DND-41 (cell line): ENCODE measurements at regions not wholly inside any gene's neighbourhood (a gene's known extent, or its start where the extent isn't known, plus 50 kb on each side); places are given as distances from the start of the nearest gene placed in this dataset.

Source experiments
- ATAC-seq: fragments of 200-7000 bp; cut with Tn5 transposase; 3 replicates; pipeline ENCODE4 v1.9.1; 2021; ENCODE audit warnings: low read depth; ENCODE audit not compliant: insufficient read depth
- DNase-seq: peaks from one replicate; pipeline ENCODE4 v3.0.0-alpha.2; 2020
- H2AFZ ChIP-seq: 2 replicates; pipeline ENCODE4 v1.6.0; 2012; ENCODE audit warnings: low read depth, low read length
- H3K27ac ChIP-seq: 2 replicates; pipeline ENCODE4 v1.5.1; 2012; ENCODE audit warnings: low read length, inconsistent platforms
- H3K27me3 ChIP-seq: fragments of 200-600 bp; sonication (generic); 2 replicates; pipeline ENCODE4 v1.6.0; 2012; ENCODE audit warnings: low read length, mild to moderate bottlenecking, inconsistent platforms; ENCODE audit not compliant: insufficient read depth, poor library complexity
- H3K36me3 ChIP-seq: 2 replicates; pipeline ENCODE4 v1.5.1; 2012; ENCODE audit warnings: low read length, inconsistent platforms; ENCODE audit not compliant: insufficient read depth
- H3K4me1 ChIP-seq: 2 replicates; pipeline ENCODE4 v1.5.1; 2012; ENCODE audit warnings: mild to moderate bottlenecking, low read length; ENCODE audit not compliant: insufficient read depth
- H3K4me2 ChIP-seq: 2 replicates; pipeline ENCODE4 v1.6.0; 2012; ENCODE audit warnings: mild to moderate bottlenecking, moderate library complexity, low read length, inconsistent platforms; ENCODE audit not compliant: insufficient read depth
- H3K4me3 ChIP-seq, 2 experiments: fragments of 200-600 bp in 1 of 2; shearing (Covaris generic) in 1 of 2; 2 replicates each; pipeline ENCODE4 v1.5.1; 2012 to 2016; ENCODE audit warnings: inconsistent platforms in 2 of 2, low read length in 2 of 2, mild to moderate bottlenecking in 2 of 2, low read depth in 1 of 2, moderate library complexity in 1 of 2
- H3K79me2 ChIP-seq: 2 replicates; pipeline ENCODE4 v1.6.0; 2012; ENCODE audit warnings: low read length, inconsistent platforms; ENCODE audit not compliant: insufficient read depth
- H3K9ac ChIP-seq: 2 replicates; pipeline ENCODE4 v1.6.0; 2012; ENCODE audit warnings: low read depth, mild to moderate bottlenecking, inconsistent platforms, low read length, moderate library complexity
- H3K9me3 ChIP-seq: 2 replicates; pipeline ENCODE4 v1.5.1; 2012; ENCODE audit warnings: low read length, moderate library complexity, mild to moderate bottlenecking, inconsistent platforms; ENCODE audit not compliant: insufficient read depth, severe bottlenecking
- H4K20me1 ChIP-seq: 2 replicates; pipeline ENCODE4 v1.6.0; 2012; ENCODE audit warnings: low read length; ENCODE audit not compliant: insufficient read depth
- CTCF ChIP-seq: IDR thresholded peaks from 2 replicates; pipeline ENCODE4 v1.5.1; 2012; ENCODE audit warnings: borderline replicate concordance, low read length, moderate library complexity, mild to moderate bottlenecking; ENCODE audit not compliant: poor library complexity, severe bottlenecking; ENCODE audit errors: extremely low read depth
- EZH2 ChIP-seq: IDR thresholded peaks from 3 replicates; pipeline ENCODE4 v1.6.1; 2012; ENCODE audit warnings: borderline replicate concordance, low read depth, mild to moderate bottlenecking, moderate library complexity, low read length, inconsistent platforms; ENCODE audit not compliant: severe bottlenecking

GRCh38 chr2:49236316-49236715, 82.0 kb upstream of the FSHR start:
- H2AFZ ChIP-seq, result no peak overlapping the region
- H3K36me3 ChIP-seq, result no peaks in the 10 kb centered on the region
- H3K9me3 ChIP-seq, result no peaks in the 10 kb centered on the region
- H4K20me1 ChIP-seq, result no peaks in the 10 kb centered on the region
- peaks cover 2% of the 10 kb centered on the region for H3K27me3 ChIP-seq
- no peak overlapping the region for H3K9ac ChIP-seq
- H3K27ac ChIP-seq, result no peak overlapping the region
- ATAC-seq (no peak), DNase-seq (no peak)
- TF ChIP-seq EZH2 (no peak), CTCF (no peak)
- H3K4me3 ChIP-seq, result no peak overlapping the region
- H3K4me1 ChIP-seq, result no peaks in the 10 kb centered on the region
- no peaks in the 10 kb centered on the region for H3K79me2 ChIP-seq
- no peak overlapping the region for H3K4me2 ChIP-seq

DNA sequence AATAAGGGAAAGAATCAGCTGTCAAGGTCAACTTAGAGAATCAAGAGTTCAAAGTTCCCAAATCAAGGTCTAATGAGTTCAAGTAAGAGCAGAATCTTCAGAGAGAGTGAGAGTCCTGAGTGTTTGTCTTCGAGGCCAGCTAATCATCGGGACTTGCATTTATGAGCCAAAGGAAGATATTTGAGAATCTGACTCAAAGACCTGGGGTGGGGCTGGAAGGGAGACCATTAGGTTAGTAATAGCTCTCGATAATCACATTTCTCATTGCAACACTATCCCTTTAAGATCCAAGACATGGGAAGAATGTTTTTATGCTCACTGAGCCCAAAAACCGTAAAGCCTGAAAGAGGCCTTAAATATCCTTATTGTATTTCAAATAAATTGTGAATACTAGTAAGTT, 72.0 kb upstream of the FSHR start:
- DNase-seq (no peak), ATAC-seq (no peak)
- Histone ChIP-seq H2AFZ (no peak overlapping the region), H3K9ac (no peak overlapping the region), H3K9me3 (no peaks in the 10 kb centered on the region), H3K36me3 (no peaks in the 10 kb centered on the region), H3K4me1 (no peaks in the 10 kb centered on the region), H3K79me2 (no peaks in the 10 kb centered on the region), H3K27me3 (no peaks in the 10 kb centered on the region), H3K27ac (no peak overlapping the region), H4K20me1 (no peaks in the 10 kb centered on the region), H3K4me2 (no peak overlapping the region), H3K4me3 (no peak overlapping the region)
- TF ChIP-seq CTCF (no peak), EZH2 (no peak)

DNA sequence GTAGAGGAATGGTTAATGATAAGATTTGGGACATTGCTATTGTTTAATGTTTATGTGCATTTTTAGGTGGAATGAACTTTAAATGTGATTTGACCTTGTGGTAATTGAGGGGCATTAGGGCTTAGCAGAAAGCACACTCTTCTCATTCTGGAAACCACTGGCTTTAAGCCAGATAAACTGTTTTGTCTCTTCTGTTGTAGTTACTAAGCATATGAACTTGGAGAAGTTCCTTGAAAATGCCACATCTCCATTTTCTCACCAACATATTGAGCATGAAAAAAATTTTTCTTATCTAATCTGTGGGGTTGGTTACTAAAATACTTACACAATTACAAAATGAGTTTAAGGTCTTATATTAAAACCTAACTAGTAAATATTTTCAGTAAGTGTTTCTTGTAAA, 70.8 kb upstream of the FSHR start:
- TF ChIP-seq CTCF (no peak), EZH2 (no peak)
- Histone ChIP-seq H3K4me3 (no peak overlapping the region), H3K27ac (no peak overlapping the region), H3K27me3 (no peaks in the 10 kb centered on the region), H3K9ac (no peak overlapping the region), H3K36me3 (no peaks in the 10 kb centered on the region), H2AFZ (no peak overlapping the region), H3K4me2 (no peak overlapping the region), H3K9me3 (no peaks in the 10 kb centered on the region), H3K4me1 (no peaks in the 10 kb centered on the region), H4K20me1 (no peaks in the 10 kb centered on the region), H3K79me2 (no peaks in the 10 kb centered on the region)
- DNase-seq (no peak), ATAC-seq (no peak)

GRCh38 chr2:49224426-49225010, 70.2 kb upstream of the FSHR start:
- Histone ChIP-seq H2AFZ (no peak overlapping the region), H3K27me3 (no peaks in the 10 kb centered on the region), H3K36me3 (no peaks in the 10 kb centered on the region), H3K4me1 (no peaks in the 10 kb centered on the region), H3K4me2 (no peak overlapping the region), H3K4me3 (no peak overlapping the region), H3K9me3 (no peaks in the 10 kb centered on the region), H4K20me1 (no peaks in the 10 kb centered on the region), H3K27ac (no peak overlapping the region), H3K9ac (no peak overlapping the region), H3K79me2 (no peaks in the 10 kb centered on the region)
- no peak for TF ChIP-seq CTCF
- TF ChIP-seq EZH2, result no peak
- ATAC-seq (no peak), DNase-seq (no peak)
